Left lung (tissue), 4 donors: ENCODE measurements at regions not wholly inside any gene's neighbourhood (a gene's known extent, or its start where the extent isn't known, plus 50 kb on each side); places are given as distances from the start of the nearest gene placed in this dataset.

ENCODE experiments used
- ATAC-seq: fragments of 200-7000 bp; cut with Tn5 transposase; one replicate; pipeline ENCODE4 v1.9.1; 2020; ENCODE audit warnings: moderate library complexity
- DNase-seq, 4 donors: peaks; one replicate each; pipeline ENCODE4 v3.0.0-alpha.2; 2013 to 2020
- H3K27ac ChIP-seq, 2 donors: fragments of 200-600 bp; sonication (generic) in 1 of 2; one replicate each; pipeline versions ENCODE4 v1.5.0 to v1.8.0; 2020 to 2021
- H3K27me3 ChIP-seq, 2 donors: fragments of 200-600 bp; sonication (generic) in 1 of 2; one replicate each; pipeline versions ENCODE4 v1.5.0 to v1.8.0; 2020 to 2021
- H3K36me3 ChIP-seq, 2 donors: fragments of 200-600 bp; sonication (generic) in 1 of 2; one replicate each; pipeline versions ENCODE4 v1.5.0 to v1.8.0; 2020 to 2021
- H3K4me1 ChIP-seq, 2 donors: fragments of 200-600 bp; one replicate each; pipeline ENCODE4 v1.8.0; 2021
- H3K4me3 ChIP-seq, 2 donors: fragments of 200-600 bp; sonication (generic) in 1 of 2; one replicate each; pipeline versions ENCODE4 v1.5.0 to v1.8.0; 2020 to 2021; ENCODE audit warnings: mild to moderate bottlenecking in 1 of 2
- H3K9me3 ChIP-seq, 2 donors: fragments of 200-600 bp; sonication (generic) in 1 of 2; one replicate each; pipeline versions ENCODE4 v1.5.0 to v1.8.0; 2020 to 2021
- CTCF ChIP-seq, 2 donors: fragments of 200-600 bp; sonication (generic) in 1 of 2; IDR thresholded peaks; one replicate each; pipeline versions ENCODE4 v1.5.0 to v1.8.0; 2021; ENCODE audit warnings: antibody characterized with exemption in 2 of 2
- intact Hi-C, 2 donors: fragments of 100-400 bp; cut with DNase I; formaldehyde crosslinking; loops; one replicate each; pipeline versions ENCODE4 v1.11.2 to v1.14.2; 2022
- donor health status: DM: no; HTN: yes; CAD: no.
- donor health status: DM: no; HTN: no; CAD: no.

- ATAC-seq (no peak), DNase-seq (no peak)
- H3K9me3 ChIP-seq: no peaks in the 10 kb centered on the region
- no peak overlapping the region for H3K4me3 ChIP-seq
- no peaks in the 10 kb centered on the region for H3K27me3 ChIP-seq
- no peaks in the 10 kb centered on the region for H3K4me1 ChIP-seq
- TF ChIP-seq CTCF (IDR thresholded peaks at IDR 0.05): no peak
- H3K36me3 ChIP-seq: no peaks in the 10 kb centered on the region
- intact Hi-C loops: no loop called here
- H3K27ac ChIP-seq: no peak overlapping the region
These were observed 228.2 kb downstream of the BCL11B start for GRCh38 chr14:99043756-99044155.

GRCh38 chr14:99047441-99048031 is 224.5 kb downstream of the BCL11B start:
- ATAC-seq: no peak
- Histone ChIP-seq H3K4me1 (no peaks in the 10 kb centered on the region), H3K36me3 (no peaks in the 10 kb centered on the region), H3K27ac (no peak overlapping the region), H3K27me3 (no peaks in the 10 kb centered on the region), H3K9me3 (peaks cover 0 to 16% of the 10 kb centered on the region in 2 donors), H3K4me3 (no peak overlapping the region)
- intact Hi-C loops: no loop called here
- DNase-seq: no peak
- TF ChIP-seq CTCF (IDR thresholded peaks at IDR 0.05): no peak

GRCh38 chr14:99050309-99050708 is 221.7 kb downstream of the BCL11B start:
- TF ChIP-seq CTCF (IDR thresholded peaks at IDR 0.05): no peak
- intact Hi-C loops: no loop called here
- H3K27me3 ChIP-seq: no peaks in the 10 kb centered on the region
- no peaks in the 10 kb centered on the region for H3K4me1 ChIP-seq
- no peaks in the 10 kb centered on the region for H3K36me3 ChIP-seq
- DNase-seq (no peak), ATAC-seq (no peak)
- no peak overlapping the region for H3K27ac ChIP-seq
- no peak overlapping the region for H3K4me3 ChIP-seq
- peaks cover 0 to 33% of the 10 kb centered on the region in 2 donors for H3K9me3 ChIP-seq

GRCh38 chr14:99052467-99052866 is 219.5 kb downstream of the BCL11B start:
- intact Hi-C loops: no loop called here
- DNase-seq (no peak), ATAC-seq (no peak)
- Histone ChIP-seq H3K27ac (no peak overlapping the region), H3K4me1 (no peaks in the 10 kb centered on the region), H3K27me3 (no peaks in the 10 kb centered on the region), H3K4me3 (no peak overlapping the region), H3K9me3 (peaks cover 0 to 34% of the 10 kb centered on the region in 2 donors), H3K36me3 (no peaks in the 10 kb centered on the region)
- TF ChIP-seq CTCF (IDR thresholded peaks at IDR 0.05): no peak

GRCh38 chr14:99055019-99055418 is 217.0 kb downstream of the BCL11B start:
- intact Hi-C loops: no loop called here

More at GRCh38 chr14:99055019-99055418, 217.0 kb downstream of the BCL11B start:
- DNase-seq: no peak
- Histone ChIP-seq H3K36me3 (no peaks in the 10 kb centered on the region), H3K27me3 (no peaks in the 10 kb centered on the region), H3K4me3 (no peak overlapping the region), H3K4me1 (no peaks in the 10 kb centered on the region), H3K9me3 (peaks cover 0 to 34% of the 10 kb centered on the region in 2 donors), H3K27ac (no peak overlapping the region)
- ATAC-seq: no peak
- TF ChIP-seq CTCF (IDR thresholded peaks at IDR 0.05): no peak
